Panc1 (cell line): ENCODE measurements at regions not wholly inside any gene's neighbourhood (a gene's known extent, or its start where the extent isn't known, plus 50 kb on each side); places are given as distances from the start of the nearest gene placed in this dataset.

ENCODE experiments used
- ATAC-seq: fragments of 200-7000 bp; cut with Tn5 transposase; 2 replicates; pipeline ENCODE4 v1.9.1; 2020; ENCODE audit warnings: mild to moderate bottlenecking, moderate library complexity
- BruUV-seq: library from RNA; stranded (reverse); fragments of 400-500 nt; replicated peaks from 2 replicates; lab custom pipeline; 2021; lab: Mats Ljungman, UMichigan
- CTCF ChIA-PET: fragments of 300-600 bp; sonication (Branson Sonifier 250); formaldehyde crosslinking; loops from one replicate; lab custom pipeline; 2022; ENCODE audit warnings: antibody characterized with exemption; lab: Charles Lee
- POLR2A ChIA-PET: fragments of 300-600 bp; sonication (Branson Sonifier 250); formaldehyde crosslinking; loops from one replicate; lab custom pipeline; 2022; ENCODE audit warnings: antibody characterized with exemption; lab: Charles Lee
- DNase-seq: peaks from one replicate; pipeline ENCODE4 v3.0.0-alpha.2; 2010; ENCODE audit warnings: low read depth, low spot score
- H3K27ac ChIP-seq: 2 replicates; pipeline ENCODE4 v1.5.1; 2011; ENCODE audit warnings: mild to moderate bottlenecking, low read length, inconsistent platforms
- H3K27me3 ChIP-seq: fragments of 200-500 bp; sonication (Bioruptor generic); 2 replicates; pipeline ENCODE4 v1.6.0; 2014; ENCODE audit warnings: low read length, inconsistent platforms; ENCODE audit not compliant: control insufficient read depth, insufficient read depth
- H3K36me3 ChIP-seq: fragments of 200-500 bp; sonication (Bioruptor generic); 2 replicates; pipeline ENCODE4 v1.5.1; 2014; ENCODE audit warnings: inconsistent platforms, mild to moderate bottlenecking, low read length, moderate library complexity; ENCODE audit not compliant: control insufficient read depth, insufficient read depth
- H3K4me1 ChIP-seq: 2 replicates; pipeline ENCODE4 v1.5.1; 2011; ENCODE audit warnings: inconsistent platforms, mild to moderate bottlenecking, low read length, moderate library complexity; ENCODE audit not compliant: control insufficient read depth, insufficient read depth
- H3K4me3 ChIP-seq, 2 experiments: 2 replicates each; pipeline ENCODE4 v1.5.1; 2011 to 2012; ENCODE audit warnings: low read depth in 2 of 2, low read length in 2 of 2, mild to moderate bottlenecking in 2 of 2, inconsistent platforms in 1 of 2, moderate library complexity in 1 of 2
- H3K9me3 ChIP-seq: fragments of 200-500 bp; sonication (Bioruptor generic); 2 replicates; pipeline ENCODE4 v1.5.1; 2014; ENCODE audit warnings: low read depth, mild to moderate bottlenecking, inconsistent platforms, low read length, moderate library complexity; ENCODE audit not compliant: control insufficient read depth, insufficient read depth
- CTCF ChIP-seq: fragments of 450-650 bp; IDR thresholded peaks from 2 replicates; pipeline ENCODE4 v1.5.1; 2017; ENCODE audit warnings: mild to moderate bottlenecking
- POLR2AphosphoS5 ChIP-seq: IDR thresholded peaks from 2 replicates; pipeline ENCODE4 v1.6.1; 2012; ENCODE audit warnings: mild to moderate bottlenecking, low read depth, low read length, moderate library complexity
- REST ChIP-seq, 2 experiments: IDR thresholded peaks; 2 replicates each; pipeline ENCODE4 v1.6.1; 2011 to 2012; ENCODE audit warnings: low read depth in 2 of 2, control low read depth in 1 of 2, low read length in 1 of 2, mild to moderate bottlenecking in 1 of 2, moderate library complexity in 1 of 2; ENCODE audit not compliant: insufficient read depth in 1 of 2
- SIN3A ChIP-seq: IDR thresholded peaks from 2 replicates; pipeline ENCODE4 v1.6.1; 2012; ENCODE audit warnings: low read depth, mild to moderate bottlenecking, low read length, moderate library complexity, borderline replicate concordance; ENCODE audit not compliant: insufficient read depth
- TCF7L2 ChIP-seq: IDR thresholded peaks from 2 replicates; pipeline ENCODE4 v1.6.1; 2011; ENCODE audit warnings: mild to moderate bottlenecking, low read depth, low read length, inconsistent platforms
- in situ Hi-C: cut with HindIII; loops from 2 replicates; pipeline ENCODE4 v1.10.0; 2016; ENCODE audit warnings: low sequenced_read_pairs, low pct_unique_long_range_greater_than_20kb
- intact Hi-C: fragments of 100-400 bp; cut with micrococcal nuclease; formaldehyde crosslinking; loops from one replicate; pipeline ENCODE4 v1.10.0; 2022; ENCODE audit not compliant: unreplicated experiment

- no peaks in the 10 kb centered on the region for H3K4me1 ChIP-seq
- in situ Hi-C loops: no loop called here
- DNase-seq: no peak
- H3K9me3 ChIP-seq: no peaks in the 10 kb centered on the region; the same call in 1 of the 2 replicates
- BruUV-seq: no TSS peak
- ChIA-PET CTCF (interaction anchor here (0.6 kb wide), 1 partner anchor 9 kb away, joined by 3 read pairs; no protein-coding TSS in a partner anchor), POLR2A (no interaction called here)
- intact Hi-C loops: no loop called here
- H3K36me3 ChIP-seq: no peaks in the 10 kb centered on the region
- no peaks in the 10 kb centered on the region for H3K27me3 ChIP-seq
- no peak overlapping the region for H3K4me3 ChIP-seq
- no peak for ATAC-seq
- H3K27ac ChIP-seq: no peak overlapping the region
- TF ChIP-seq REST (IDR thresholded peaks at IDR 0.05; ENCODE audit: insufficient read depth in 1 of 2, low read depth in 2 of 2, low read length in 1 of 2) (no peak), SIN3A (no peak), TCF7L2 (no peak)
Observed at GRCh38 chr11:97754976-97755375, 1265.8 kb upstream of the CNTN5 start.

GRCh38 chr11:97756571-97757335 is 1264.0 kb upstream of the CNTN5 start:
- no peak overlapping the region for H3K4me3 ChIP-seq
- in situ Hi-C loops (no loop called here), intact Hi-C loops (no loop called here)
- no peak for ATAC-seq
- no peaks in the 10 kb centered on the region for H3K36me3 ChIP-seq
- H3K27me3 ChIP-seq: no peaks in the 10 kb centered on the region
- CTCF ChIA-PET: no interaction called here
- POLR2A ChIA-PET: no interaction called here
- no peak for TF ChIP-seq CTCF
- TF ChIP-seq SIN3A: no peak
- no peak for TF ChIP-seq TCF7L2
- TF ChIP-seq REST (IDR thresholded peaks at IDR 0.05; ENCODE audit: insufficient read depth in 1 of 2, low read depth in 2 of 2, low read length in 1 of 2): no peak
- no peak for TF ChIP-seq POLR2AphosphoS5
- H3K9me3 ChIP-seq: no peaks in the 10 kb centered on the region
- no peak overlapping the region for H3K27ac ChIP-seq
- no peaks in the 10 kb centered on the region for H3K4me1 ChIP-seq
- DNase-seq: no peak
- no TSS peak for BruUV-seq
